Thymus (tissue), 11 donors: ENCODE measurements at regions not wholly inside any gene's neighbourhood (a gene's known extent, or its start where the extent isn't known, plus 50 kb on each side); places are given as distances from the start of the nearest gene placed in this dataset.

ENCODE experiments used
- DNase-seq, 9 donors: peaks; one replicate each; pipeline ENCODE4 v3.0.0-alpha.2; 2013; ENCODE audit warnings: low spot score in 9 of 9, low read depth in 6 of 9, missing footprints in 1 of 9
- H3K27ac ChIP-seq, 2 donors: one replicate each; pipeline ENCODE4 v1.5.1; 2013; ENCODE audit warnings: control low read depth in 1 of 2, low read depth in 1 of 2, low read length in 1 of 2, mild to moderate bottlenecking in 1 of 2, moderate library complexity in 1 of 2
- H3K27me3 ChIP-seq, 2 donors: one replicate each; pipeline ENCODE4 v1.5.1; 2013; ENCODE audit warnings: low read length in 1 of 2; ENCODE audit not compliant: control insufficient read depth in 2 of 2, insufficient read depth in 1 of 2
- H3K36me3 ChIP-seq, 2 donors: one replicate each; pipeline ENCODE4 v1.5.1; 2013; ENCODE audit warnings: low read length in 1 of 2, mild to moderate bottlenecking in 1 of 2, moderate library complexity in 1 of 2; ENCODE audit not compliant: control insufficient read depth in 2 of 2, insufficient read depth in 2 of 2
- H3K4me1 ChIP-seq, 2 donors: one replicate each; pipeline ENCODE4 v1.5.1; 2013; ENCODE audit warnings: low read length in 2 of 2; ENCODE audit not compliant: control insufficient read depth in 2 of 2, insufficient read depth in 2 of 2
- H3K4me3 ChIP-seq, 2 donors: one replicate each; pipeline ENCODE4 v1.5.1; 2013; ENCODE audit warnings: low read length in 2 of 2, control low read depth in 1 of 2, mild to moderate bottlenecking in 1 of 2
- H3K9me3 ChIP-seq, 2 donors: one replicate each; pipeline ENCODE4 v1.5.1; 2013; ENCODE audit warnings: low read length in 1 of 2, mild to moderate bottlenecking in 1 of 2; ENCODE audit not compliant: control insufficient read depth in 2 of 2, insufficient read depth in 1 of 2
- whole genome bisulfite sequencing: extraction: QIAGEN DNeasy Blood & Tissue Kit; methylation state at CpG from one replicate; pipeline ENCODE4 v1.1.7; 2013; 5-methylcytosine and 5-hydroxymethylcytosine counted together
- donor health status: healthy.

DNA sequence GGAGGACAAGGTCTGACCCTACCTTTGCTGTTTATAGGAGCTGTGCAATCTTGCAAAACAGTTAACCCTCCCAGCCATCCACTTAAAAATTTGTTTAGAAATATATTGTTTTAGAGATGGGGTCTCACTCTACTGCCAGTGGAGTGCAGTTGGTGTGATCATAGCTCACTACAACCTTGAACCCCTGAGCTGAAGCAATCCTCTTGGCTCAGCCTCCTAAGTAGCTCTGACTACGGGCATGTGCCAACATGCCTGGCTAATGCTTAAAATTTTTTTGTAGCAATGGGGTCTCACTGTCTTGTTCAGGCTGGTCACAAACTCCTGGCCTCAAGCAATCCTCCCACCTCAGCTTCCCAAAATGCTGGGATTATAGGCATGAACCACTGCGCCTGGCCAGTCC lies 120.2 kb upstream of the PJA2 start:
- H3K27me3 ChIP-seq: no peaks in the 10 kb centered on the region
- H3K27ac ChIP-seq: no peak overlapping the region
- DNase-seq: no peak
- no peak overlapping the region for H3K4me3 ChIP-seq
- H3K36me3 ChIP-seq: no peaks in the 10 kb centered on the region
- WGBS: 97% methylated on average over 2 of the region's 2 CpGs
- no peaks in the 10 kb centered on the region for H3K9me3 ChIP-seq
- no peaks in the 10 kb centered on the region for H3K4me1 ChIP-seq

DNA sequence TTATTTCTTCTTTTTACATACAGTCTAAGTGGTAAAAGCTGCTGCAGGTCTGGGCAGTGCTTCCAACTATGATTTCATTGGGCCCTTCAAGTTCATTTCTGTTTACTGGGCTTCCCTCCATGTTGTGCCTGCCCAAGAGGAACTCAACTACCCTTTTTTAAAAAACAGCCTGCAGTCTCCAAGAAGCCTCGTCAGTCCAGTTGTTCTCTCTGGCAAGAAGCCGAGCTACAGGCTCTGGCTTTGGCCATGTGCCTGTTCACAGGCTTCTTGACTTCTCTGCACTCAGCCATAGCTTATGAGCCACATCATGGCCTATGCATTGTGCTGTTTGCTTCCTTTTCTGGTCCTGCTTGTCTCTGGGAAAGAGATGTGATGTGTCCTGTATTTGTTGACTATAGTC lies 119.7 kb upstream of the PJA2 start:
- 91% methylated on average over 2 of the region's 2 CpGs for WGBS
- Histone ChIP-seq H3K27me3 (no peaks in the 10 kb centered on the region), H3K4me1 (no peaks in the 10 kb centered on the region), H3K27ac (no peak overlapping the region), H3K4me3 (no peak overlapping the region), H3K9me3 (no peaks in the 10 kb centered on the region), H3K36me3 (no peaks in the 10 kb centered on the region)
- DNase-seq: no peak

DNA sequence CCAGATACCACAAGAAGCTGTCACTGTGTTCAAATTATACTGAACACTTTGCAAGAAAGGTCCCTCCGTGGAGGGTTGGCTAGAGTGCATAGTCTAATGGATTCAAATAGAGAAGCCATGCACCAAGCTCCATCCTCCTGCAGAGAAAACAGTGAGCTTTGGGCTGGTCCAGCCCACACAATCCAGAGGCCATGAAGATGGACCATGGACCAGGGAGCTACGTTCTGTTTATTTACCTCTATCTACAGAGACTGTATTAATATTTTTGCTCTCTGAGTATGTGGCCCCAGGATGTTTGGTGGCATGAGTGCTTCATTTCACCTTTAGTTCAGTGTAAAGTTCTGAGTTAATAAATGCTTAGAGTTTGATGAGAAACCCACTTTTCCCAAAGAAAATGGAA lies 114.8 kb upstream of the PJA2 start:
- 65% methylated on average over 2 of the region's 2 CpGs for WGBS
- no peaks in the 10 kb centered on the region for H3K4me1 ChIP-seq
- no peak for DNase-seq

DNA sequence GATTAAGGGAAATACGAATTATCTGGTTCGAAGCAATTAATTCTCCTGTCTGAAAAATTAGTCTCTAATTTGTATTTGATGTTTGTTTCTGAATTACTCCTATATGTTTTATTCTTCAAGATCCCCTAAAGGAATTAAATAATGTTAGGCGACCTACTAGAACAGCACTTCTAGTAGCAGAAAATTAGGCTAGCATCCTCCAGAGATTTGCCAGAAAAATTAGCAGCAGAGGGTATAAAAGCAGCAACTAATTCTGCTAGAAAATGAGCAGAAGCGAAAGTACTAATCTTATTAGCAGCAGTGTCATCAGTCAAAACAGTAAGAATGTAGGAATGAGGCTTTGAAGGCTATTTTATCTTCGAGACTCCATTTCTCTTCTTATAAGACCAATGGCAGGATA lies 114.3 kb upstream of the PJA2 start:
- DNase-seq: no peak
- H3K27ac ChIP-seq: no peak overlapping the region
- no peaks in the 10 kb centered on the region for H3K36me3 ChIP-seq
- H3K27me3 ChIP-seq: no peaks in the 10 kb centered on the region
- H3K4me1 ChIP-seq: no peaks in the 10 kb centered on the region
- no peaks in the 10 kb centered on the region for H3K9me3 ChIP-seq
- H3K4me3 ChIP-seq: no peak overlapping the region
- WGBS: 96% methylated on average over 5 of the region's 5 CpGs

More for the DNA sequence above, 114.8 kb upstream of the PJA2 start:
- Histone ChIP-seq H3K27ac (no peak overlapping the region), H3K27me3 (no peaks in the 10 kb centered on the region), H3K36me3 (no peaks in the 10 kb centered on the region), H3K4me3 (no peak overlapping the region), H3K9me3 (no peaks in the 10 kb centered on the region)

DNA sequence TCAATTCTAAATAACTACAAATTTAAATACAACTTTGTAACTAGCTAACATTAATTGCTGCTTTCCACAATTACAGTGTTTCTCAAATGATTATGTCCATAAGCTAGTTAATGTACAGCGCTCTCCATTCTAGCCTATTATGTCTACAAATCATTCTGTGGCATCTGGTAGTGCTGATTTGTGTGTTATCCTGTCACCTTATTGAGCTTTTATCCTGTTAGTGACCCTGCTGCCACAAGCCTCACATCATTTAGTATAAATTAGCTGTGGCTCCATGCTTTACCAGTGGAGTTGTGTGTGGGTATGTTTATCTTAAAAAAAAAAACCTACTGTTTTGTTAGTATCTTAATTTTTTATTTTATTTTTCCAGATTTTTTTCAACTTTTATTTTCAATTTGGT lies 112.6 kb upstream of the PJA2 start:
- Histone ChIP-seq H3K27me3 (no peaks in the 10 kb centered on the region), H3K4me1 (no peaks in the 10 kb centered on the region), H3K9me3 (no peaks in the 10 kb centered on the region), H3K27ac (no peak overlapping the region), H3K4me3 (no peak overlapping the region), H3K36me3 (no peaks in the 10 kb centered on the region)
- WGBS: 98% methylated on average over 1 of the region's 1 CpG
- no peak for DNase-seq

DNA sequence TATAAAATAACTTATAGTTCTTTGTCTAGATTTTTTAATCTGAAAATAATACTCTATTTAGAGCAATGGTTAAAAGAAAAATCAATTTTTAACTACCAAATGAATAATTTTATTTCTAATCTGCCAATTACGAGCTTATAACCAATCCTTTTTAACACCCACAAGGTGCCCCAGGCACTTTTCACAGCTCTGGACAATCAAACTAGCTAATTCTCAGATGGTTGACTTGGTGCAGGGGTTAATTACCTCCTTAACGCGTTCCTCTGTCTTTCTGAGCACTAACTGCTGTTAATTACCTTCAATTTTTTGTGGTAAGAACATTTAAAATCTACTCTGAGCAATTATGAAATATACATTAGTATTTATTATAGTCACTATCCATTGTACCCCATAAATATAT lies 109.6 kb upstream of the PJA2 start:
- Histone ChIP-seq H3K27me3 (no peaks in the 10 kb centered on the region), H3K36me3 (no peaks in the 10 kb centered on the region), H3K27ac (no peak overlapping the region), H3K4me3 (no peak overlapping the region), H3K4me1 (no peaks in the 10 kb centered on the region), H3K9me3 (no peaks in the 10 kb centered on the region)
- no peak for DNase-seq
- 97% methylated on average over 3 of the region's 3 CpGs for WGBS

DNA sequence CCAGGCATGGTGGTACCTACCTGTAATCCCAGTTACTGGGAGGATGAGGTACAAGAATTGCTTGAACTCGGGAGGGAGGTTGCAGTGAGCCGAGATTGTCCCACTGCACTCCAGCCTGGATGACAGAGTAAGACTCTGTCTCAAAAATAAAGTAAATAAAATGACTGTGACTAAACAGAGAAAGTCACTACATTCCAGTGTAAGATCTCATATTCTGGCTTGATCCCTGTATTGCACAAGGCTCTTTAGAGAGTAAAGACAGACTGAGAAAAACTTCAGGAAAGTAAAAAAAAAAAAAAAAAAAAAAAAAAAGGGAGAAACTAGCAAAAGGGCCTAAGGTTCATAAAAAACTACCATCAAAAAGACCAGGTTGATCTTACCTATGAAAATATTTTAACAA lies 106.6 kb upstream of the PJA2 start:
- DNase-seq: no peak

DNA sequence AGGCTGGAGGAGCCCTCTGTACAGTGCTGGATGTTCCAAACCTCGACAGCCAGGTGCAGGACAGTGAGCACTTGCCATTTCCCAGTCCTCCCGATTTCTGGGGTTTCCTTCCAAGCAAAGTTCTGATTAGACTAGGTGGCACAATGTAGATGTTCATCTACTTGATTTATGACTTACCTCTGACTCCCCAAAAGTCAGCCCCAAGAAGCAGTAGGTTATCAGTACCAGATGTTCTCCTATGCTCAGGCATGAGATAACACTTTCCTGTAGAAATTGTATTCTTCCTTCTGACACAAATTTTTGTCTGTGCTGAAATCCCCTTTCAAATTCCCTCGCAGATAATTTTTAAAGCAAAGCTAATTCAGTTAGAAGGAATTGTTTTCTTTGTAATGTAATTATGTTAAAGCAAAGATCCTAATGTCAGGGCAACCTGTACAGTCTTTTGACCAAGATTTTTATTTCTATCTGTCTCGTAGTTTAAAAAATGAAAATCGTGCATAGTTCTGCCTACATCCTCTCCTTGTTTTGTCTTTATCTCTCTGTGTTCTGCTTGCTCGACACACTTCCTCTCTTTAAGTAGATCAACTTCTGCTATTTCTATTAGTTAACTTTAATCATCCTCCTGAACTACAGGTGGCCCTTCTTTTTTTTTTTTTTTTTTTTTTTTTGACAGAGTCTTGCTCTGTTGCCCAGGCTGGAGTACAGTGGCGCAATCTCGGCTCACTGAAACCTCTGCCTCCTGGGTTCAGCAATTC lies 102.4 kb upstream of the PJA2 start:
- no peaks in the 10 kb centered on the region for H3K36me3 ChIP-seq
- 52% methylated on average over 8 of the region's 8 CpGs for WGBS
- no peak for DNase-seq

More for the DNA sequence above, 106.6 kb upstream of the PJA2 start:
- 98% methylated on average over 2 of the region's 2 CpGs for WGBS
- H3K36me3 ChIP-seq: no peaks in the 10 kb centered on the region
- H3K27me3 ChIP-seq: no peaks in the 10 kb centered on the region
- no peak overlapping the region for H3K27ac ChIP-seq
- H3K9me3 ChIP-seq: no peaks in the 10 kb centered on the region
- no peak overlapping the region for H3K4me3 ChIP-seq
- H3K4me1 ChIP-seq: no peaks in the 10 kb centered on the region

DNA sequence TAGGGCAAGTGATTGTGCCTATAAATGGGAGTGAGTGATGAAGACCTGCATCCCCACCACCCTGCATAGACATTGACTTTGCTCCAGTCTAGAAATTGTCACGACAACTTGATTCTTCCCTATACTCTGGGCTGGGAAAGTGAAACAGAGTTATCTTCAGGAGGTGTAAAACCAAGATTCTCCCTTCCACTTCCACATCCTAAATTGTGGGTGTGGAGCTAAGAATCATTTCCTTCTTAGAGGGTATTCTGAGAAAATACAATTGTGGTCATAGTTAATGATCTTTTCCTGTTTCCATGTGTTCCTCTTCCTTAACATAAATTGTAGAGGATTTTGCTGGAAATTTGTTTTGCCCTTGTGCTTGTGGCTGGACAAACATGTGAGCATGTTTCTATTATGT lies 96.8 kb upstream of the PJA2 start:
- WGBS: 70% methylated on average over 1 of the region's 1 CpG
- Histone ChIP-seq H3K27me3 (no peaks in the 10 kb centered on the region), H3K36me3 (no peaks in the 10 kb centered on the region), H3K4me1 (no peaks in the 10 kb centered on the region), H3K4me3 (no peak overlapping the region), H3K27ac (no peak overlapping the region), H3K9me3 (no peaks in the 10 kb centered on the region)
- no peak for DNase-seq

More for the DNA sequence above, 102.4 kb upstream of the PJA2 start:
- Histone ChIP-seq H3K27me3 (no peaks in the 10 kb centered on the region), H3K4me3 (no peak overlapping the region), H3K9me3 (no peaks in the 10 kb centered on the region), H3K4me1 (no peaks in the 10 kb centered on the region), H3K27ac (no peak overlapping the region)
